ENCODE measurements at regions not wholly inside any gene's neighbourhood (a gene's known extent, or its start where the extent isn't known, plus 50 kb on each side); places are given as distances from the start of the nearest gene placed in this dataset.

GRCh38 chr3:144058713-144059112 is 87.1 kb downstream of the DIPK2A start:
- no peak for TF ChIP-seq ZNF274 (IDR thresholded peaks at IDR 0.05; ENCODE audit: low read depth, low read length)
- TF ChIP-seq YY1 (IDR thresholded peaks at IDR 0.05; ENCODE audit: insufficient read depth, insufficient read length), result no peak
- no peak for TF ChIP-seq SUZ12 (IDR thresholded peaks at IDR 0.05; ENCODE audit: extremely low read depth, insufficient read depth, insufficient read length)

Data from NT2/D1 (cell line).